Stimulated activated CD8-positive, alpha-beta memory T cell treated with anti-CD3 and anti-CD28 coated beads, Interleukin-7, amount 100 ng/mL, for 48 hours (primary cell): ENCODE measurements at regions not wholly inside any gene's neighbourhood (a gene's known extent, or its start where the extent isn't known, plus 50 kb on each side); places are given as distances from the start of the nearest gene placed in this dataset.

ENCODE experiments used
- DNase-seq, 2 donors: peaks; one replicate each; pipeline ENCODE4 v3.0.0-alpha.2; 2020; ENCODE audit warnings: low read depth in 1 of 2; ENCODE audit errors: extremely low read depth in 1 of 2

- DNase-seq: no peak
Observed at GRCh38 chr18:40415176-40415791, 1539.8 kb upstream of the PIK3C3 start.

- no peak for DNase-seq
Observed at GRCh38 chr18:40414155-40414754, 1540.8 kb upstream of the PIK3C3 start.

DNA sequence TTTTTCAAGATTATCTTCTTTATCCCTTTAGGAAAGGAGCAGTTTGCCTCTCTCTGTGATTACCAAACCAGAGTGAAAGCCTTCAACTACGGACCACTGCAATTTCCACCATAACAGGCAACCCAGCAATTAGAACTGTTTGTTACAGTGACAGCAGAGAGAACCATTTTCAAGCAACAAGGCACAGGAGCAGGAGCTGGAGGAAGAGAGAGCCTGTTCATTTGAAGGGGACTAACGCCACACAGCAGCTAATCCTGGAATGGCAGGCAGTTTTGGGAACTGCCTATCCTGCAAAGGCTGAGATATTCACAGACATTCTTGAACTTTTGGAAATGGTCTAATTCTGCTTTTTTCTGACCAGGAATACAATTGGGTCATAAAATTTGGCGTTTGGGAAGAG lies 1541.9 kb upstream of the PIK3C3 start:
- no peak for DNase-seq

GRCh38 chr18:40412410-40412809 lies 1542.6 kb upstream of the PIK3C3 start:
- DNase-seq: no peak

GRCh38 chr18:40407909-40408308 lies 1547.1 kb upstream of the PIK3C3 start:
- no peak for DNase-seq

DNA sequence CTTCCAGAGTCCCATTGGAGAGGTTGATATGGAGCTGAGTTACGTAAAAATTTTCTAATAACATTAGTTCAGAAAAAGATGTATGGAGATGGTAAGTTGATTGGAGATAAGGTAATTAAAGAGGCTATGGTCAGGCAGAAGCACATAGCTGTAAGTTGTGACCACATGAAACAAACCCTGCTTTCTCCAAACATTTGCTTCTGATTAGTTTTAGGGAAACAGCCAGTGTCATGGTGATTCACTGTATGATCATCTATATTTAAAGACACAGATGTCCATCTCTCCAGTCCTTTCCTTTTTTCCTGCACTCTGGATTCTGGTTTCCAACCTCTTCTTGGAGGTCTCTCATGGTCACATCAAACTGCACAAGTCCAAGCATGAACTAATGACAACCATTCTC lies 1550.8 kb upstream of the PIK3C3 start:
- no peak for DNase-seq

DNA sequence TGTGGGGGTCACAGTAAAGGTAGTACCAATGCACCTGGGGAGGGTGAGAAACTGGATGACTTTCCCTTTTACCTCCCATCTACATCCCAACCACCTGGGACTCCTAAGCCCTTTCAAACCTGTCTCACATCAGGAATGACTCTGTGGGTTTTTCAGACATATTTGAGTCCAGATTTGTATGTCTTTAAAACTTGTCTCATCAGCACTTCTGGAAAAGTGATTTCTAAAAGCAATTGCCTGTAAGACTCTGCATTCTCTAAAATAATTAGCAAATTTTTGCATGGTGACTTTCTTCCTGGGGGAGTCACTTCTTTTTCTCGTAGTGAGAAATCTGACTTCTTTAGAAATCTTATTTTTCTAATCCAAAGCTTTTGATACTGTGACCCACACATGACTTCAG lies 1553.0 kb upstream of the PIK3C3 start:
- no peak for DNase-seq

DNA sequence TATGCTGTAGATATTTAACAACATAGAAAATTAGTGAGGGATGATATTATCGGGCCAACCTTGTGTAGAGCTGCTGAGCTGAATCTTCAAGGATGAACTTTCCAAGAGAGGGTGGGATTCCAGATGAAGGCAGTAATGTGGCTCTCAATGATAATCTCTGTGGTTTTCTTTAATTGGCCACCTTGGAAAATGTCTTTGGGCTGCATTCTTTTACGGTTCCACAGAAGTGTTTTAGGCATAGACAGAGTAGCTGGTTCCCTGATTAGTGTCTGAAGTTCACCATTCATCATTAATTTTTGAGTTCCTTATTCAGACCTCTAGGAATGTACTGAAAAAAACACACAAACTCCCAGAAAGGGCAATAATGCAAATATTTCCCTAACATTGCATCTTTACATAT lies 1566.9 kb upstream of the PIK3C3 start:
- DNase-seq: no peak

DNA sequence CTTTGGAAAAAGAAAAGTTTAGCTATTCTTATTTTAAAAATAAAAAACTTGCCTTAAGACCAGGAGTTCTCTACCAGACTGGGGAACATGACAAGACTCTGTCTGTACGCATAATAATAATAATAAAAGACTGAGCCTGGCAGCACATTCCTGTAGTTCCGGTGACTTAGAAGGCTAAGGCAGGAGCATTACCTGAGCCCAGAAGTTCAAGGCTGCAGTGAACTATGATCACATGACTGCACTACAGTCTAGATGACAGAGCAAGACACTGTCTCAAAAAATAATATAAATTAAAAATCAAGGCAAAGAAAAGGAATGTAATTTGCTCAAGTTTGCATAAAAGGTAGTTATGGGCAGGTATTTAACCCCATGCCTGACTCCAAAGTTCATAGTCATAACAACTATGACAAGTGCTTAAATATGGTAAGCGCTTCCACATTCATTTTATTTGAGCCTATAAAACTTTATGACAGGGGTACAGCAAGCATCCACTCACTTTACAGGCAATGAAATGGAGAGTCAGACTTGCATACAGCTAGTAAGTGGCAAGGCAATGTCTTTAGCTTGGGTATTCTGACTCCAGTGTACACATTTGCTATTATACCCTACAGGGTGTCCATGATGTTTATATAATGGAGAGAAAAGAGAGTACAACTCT lies 1567.8 kb upstream of the PIK3C3 start:
- no peak for DNase-seq

- no peak for DNase-seq
Observed at GRCh38 chr18:40382197-40382596, 1572.8 kb upstream of the PIK3C3 start.

GRCh38 chr18:40380686-40381439 lies 1574.2 kb upstream of the PIK3C3 start:
- DNase-seq: no peak

DNA sequence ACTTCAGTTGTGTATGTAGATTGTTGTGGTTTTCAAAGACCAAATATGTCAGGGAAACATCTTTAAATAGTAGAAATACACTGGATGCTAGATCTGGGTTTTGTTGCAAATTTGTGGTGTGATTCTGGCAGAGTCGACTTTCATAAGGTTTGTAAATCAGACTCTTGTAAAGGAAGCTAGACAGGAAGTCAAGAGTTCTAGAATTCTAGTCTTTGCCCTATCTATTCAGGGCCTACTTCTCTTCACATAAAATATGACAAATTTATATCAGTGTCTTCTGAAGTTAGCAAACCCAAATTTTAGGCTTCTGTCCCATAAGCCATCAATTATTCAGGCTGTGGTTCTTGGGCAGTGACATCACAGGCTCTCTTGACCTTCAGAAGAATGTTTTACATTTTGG lies 1579.2 kb upstream of the PIK3C3 start:
- DNase-seq: no peak

GRCh38 chr18:40371673-40372072 lies 1583.4 kb upstream of the PIK3C3 start:
- DNase-seq: no peak

GRCh38 chr18:40367576-40367975 lies 1587.5 kb upstream of the PIK3C3 start:
- DNase-seq: no peak

DNA sequence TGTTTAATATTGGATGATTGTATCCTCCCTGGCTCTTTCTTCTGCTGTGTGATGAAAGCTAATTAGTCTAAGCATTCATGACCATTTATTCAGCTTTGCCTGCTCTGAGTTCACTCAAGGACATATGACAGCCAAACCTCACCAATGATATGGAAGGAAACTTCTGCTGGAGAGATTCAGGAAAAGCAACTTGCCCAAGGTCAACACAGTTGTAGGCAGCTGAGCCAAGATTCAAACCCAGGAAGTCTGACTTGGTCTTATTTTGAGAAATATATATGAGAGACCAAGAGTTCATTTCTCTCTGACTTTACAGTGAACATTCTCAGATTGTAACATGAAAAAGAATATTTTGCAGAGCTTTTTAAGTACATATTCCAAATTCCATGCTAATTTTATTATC lies 1588.5 kb upstream of the PIK3C3 start:
- no peak for DNase-seq

DNA sequence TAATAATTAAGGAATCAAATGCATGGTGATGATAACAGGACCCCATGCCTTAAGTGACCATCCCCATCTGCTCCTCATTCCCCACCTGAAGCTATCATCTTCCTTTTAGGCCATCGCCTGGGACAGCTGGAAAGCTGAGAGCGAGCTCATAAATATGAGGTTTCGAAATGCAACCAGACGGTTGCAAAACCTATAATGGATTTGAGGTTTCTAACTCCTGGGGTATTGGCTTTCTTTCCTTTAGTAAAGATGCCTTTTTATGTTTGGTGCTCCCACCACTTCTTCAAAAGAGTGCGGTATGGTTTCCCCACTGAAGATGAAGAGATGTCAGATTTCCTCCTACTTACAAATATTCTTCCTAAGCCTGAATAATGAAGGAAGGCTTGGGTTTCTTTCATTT lies 1589.5 kb upstream of the PIK3C3 start:
- DNase-seq: no peak

DNA sequence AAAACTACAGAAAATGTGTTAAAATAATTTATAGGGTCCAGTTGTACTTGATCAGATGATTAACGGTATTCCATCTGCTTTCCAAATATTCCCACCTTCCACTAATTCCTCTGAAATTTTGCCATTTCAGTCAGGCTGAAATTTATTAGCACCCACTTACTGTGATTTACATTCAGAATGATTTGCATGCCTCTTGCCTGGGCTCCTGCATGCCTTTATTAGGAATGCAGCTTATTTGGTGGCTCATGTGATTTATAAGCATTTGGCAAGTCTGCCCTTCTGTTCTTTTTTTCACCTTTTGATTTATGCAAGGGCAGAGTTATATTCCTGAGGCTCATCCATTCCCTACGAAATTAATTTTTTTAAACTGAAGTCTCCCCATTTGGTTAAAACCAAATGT lies 1594.5 kb upstream of the PIK3C3 start:
- DNase-seq: no peak

GRCh38 chr18:40357536-40357935 lies 1597.5 kb upstream of the PIK3C3 start:
- DNase-seq: no peak

GRCh38 chr18:40356168-40356567 lies 1598.9 kb upstream of the PIK3C3 start:
- DNase-seq: no peak

GRCh38 chr18:40355726-40356125 lies 1599.3 kb upstream of the PIK3C3 start:
- DNase-seq: no peak

- DNase-seq: no peak
Observed at GRCh38 chr18:40348196-40348595, 1606.8 kb upstream of the PIK3C3 start.

- no peak for DNase-seq
Observed at GRCh38 chr18:40347261-40347660, 1607.8 kb upstream of the PIK3C3 start.
